H1 (cell line): ENCODE measurements at regions not wholly inside any gene's neighbourhood (a gene's known extent, or its start where the extent isn't known, plus 50 kb on each side); places are given as distances from the start of the nearest gene placed in this dataset.

ENCODE experiments used
- CTCF ChIA-PET: fragments of 300-600 bp; sonication (Branson Sonifier 250); formaldehyde crosslinking; loops from one replicate; lab custom pipeline; 2021; ENCODE audit not compliant: partially characterized antibody; lab: Charles Lee
- POLR2A ChIA-PET: fragments of 300-600 bp; sonication (Branson Sonifier 250); formaldehyde crosslinking; loops from one replicate; lab custom pipeline; 2021; ENCODE audit warnings: inconsistent platforms; ENCODE audit not compliant: partially characterized antibody; lab: Charles Lee
- DNase-seq, 2 experiments: peaks; one replicate each; pipeline versions ENCODE4 v3.0.0 to v3.0.0-alpha.2; 2010 to 2022; ENCODE audit warnings: low spot score in 2 of 2, low read depth in 1 of 2, mixed read lengths in 1 of 2
- FAIRE-seq: peaks from 2 replicates; lab custom pipeline; 2011; peaks lifted over from hg19 to GRCh38; lab: Jason Lieb, UNC
- H2AFZ ChIP-seq: 2 replicates; pipeline ENCODE4 v1.8.1; 2012; ENCODE audit warnings: low read length, inconsistent platforms
- H2AK5ac ChIP-seq: 2 replicates; pipeline ENCODE4 v1.6.1; 2013; ENCODE audit warnings: low read depth, low read length
- H2BK120ac ChIP-seq: replicated peaks from 2 replicates; pipeline ENCODE3; 2013; ENCODE audit warnings: low read depth, low read length, inconsistent platforms
- H2BK12ac ChIP-seq: 2 replicates; pipeline ENCODE4 v1.6.1; 2013; ENCODE audit warnings: low read depth, low read length
- H2BK15ac ChIP-seq: 2 replicates; pipeline ENCODE4 v1.6.1; 2013; ENCODE audit warnings: low read length
- H2BK20ac ChIP-seq: 2 replicates; pipeline ENCODE4 v1.6.1; 2013; ENCODE audit warnings: low read length
- H2BK5ac ChIP-seq: 2 replicates; pipeline ENCODE4 v1.6.1; 2013; ENCODE audit warnings: low read depth, low read length
- H3K14ac ChIP-seq: 2 replicates; pipeline ENCODE4 v1.6.1; 2013; ENCODE audit warnings: inconsistent platforms; ENCODE audit not compliant: insufficient read length
- H3K18ac ChIP-seq: 2 replicates; pipeline ENCODE4 v1.6.1; 2013; ENCODE audit warnings: low read length; ENCODE audit errors: extremely low read depth
- H3K23ac ChIP-seq: 2 replicates; pipeline ENCODE4 v1.6.1; 2013; ENCODE audit warnings: inconsistent platforms; ENCODE audit not compliant: insufficient read length
- H3K23me2 ChIP-seq: 2 replicates; pipeline ENCODE4 v1.6.1; 2013; ENCODE audit warnings: low read depth, low read length
- H3K27ac ChIP-seq: 2 replicates; pipeline ENCODE4 v1.6.1; 2011; ENCODE audit warnings: low read depth, low read length, inconsistent platforms
- H3K27me3 ChIP-seq, 4 experiments: replicated peaks in 1 of 4; 1 replicate in 1 of 4; 2 replicates in 3 of 4; pipeline versions ENCODE4 v1.6.1 to v1.8.1; 2011 to 2013; ENCODE audit warnings: low read length in 3 of 4, mild to moderate bottlenecking in 3 of 4, inconsistent platforms in 2 of 4, mixed read lengths in 2 of 4, moderate library complexity in 1 of 4; ENCODE audit not compliant: control insufficient read depth in 3 of 4, insufficient read depth in 3 of 4; ENCODE audit errors: extremely low read depth in 1 of 4
- H3K36me3 ChIP-seq, 4 experiments: 2 replicates each; pipeline versions ENCODE4 v1.6.1 to v1.8.1; 2011 to 2013; ENCODE audit warnings: mild to moderate bottlenecking in 4 of 4, low read length in 3 of 4, moderate library complexity in 2 of 4, control low read depth in 1 of 4, inconsistent platforms in 1 of 4; ENCODE audit not compliant: insufficient read depth in 4 of 4, control insufficient read depth in 2 of 4
- H3K4ac ChIP-seq: replicated peaks from 2 replicates; pipeline ENCODE3; 2013; ENCODE audit warnings: low read length, low read depth, mixed read lengths, inconsistent platforms; ENCODE audit not compliant: insufficient read length
- H3K4me1 ChIP-seq, 4 experiments: replicated peaks in 1 of 4; 1 replicate in 1 of 4; 2 replicates in 3 of 4; pipeline versions ENCODE4 v1.6.1 to v1.8.1; 2011 to 2013; ENCODE audit warnings: low read length in 3 of 4, inconsistent platforms in 2 of 4, mixed read lengths in 1 of 4; ENCODE audit not compliant: insufficient read depth in 4 of 4, control insufficient read depth in 3 of 4
- H3K4me2 ChIP-seq, 2 experiments: 2 replicates each; pipeline versions ENCODE4 v1.6.1 to v1.8.1; 2011 to 2013; ENCODE audit warnings: low read depth in 2 of 2, low read length in 2 of 2, control low read depth in 1 of 2, inconsistent platforms in 1 of 2, mild to moderate bottlenecking in 1 of 2; ENCODE audit not compliant: insufficient read depth in 1 of 2
- H3K4me3 ChIP-seq, 4 experiments: fragments of 200-600, 300-600 bp in 1 of 4; sonication (generic), shearing (Covaris generic), sonication (Bioruptor Twin) in 1 of 4; 2 replicates each; pipeline versions ENCODE4 v1.5.1 to v1.8.1; 2011 to 2016; ENCODE audit warnings: low read length in 4 of 4, low read depth in 3 of 4, control low read depth in 2 of 4, inconsistent platforms in 2 of 4, mild to moderate bottlenecking in 2 of 4, mixed read lengths in 1 of 4, moderate library complexity in 1 of 4; ENCODE audit not compliant: insufficient read depth in 2 of 4; ENCODE audit errors: extremely low read depth in 1 of 4
- H3K56ac ChIP-seq: replicated peaks from 2 replicates; pipeline ENCODE3; 2013; ENCODE audit warnings: low read depth, mild to moderate bottlenecking, mixed read lengths, low read length, inconsistent platforms; ENCODE audit not compliant: insufficient read length
- H3K79me1 ChIP-seq: 2 replicates; pipeline ENCODE4 v1.6.1; 2013; ENCODE audit warnings: low read depth, low read length, control low read depth
- H3K79me2 ChIP-seq, 2 experiments: 2 replicates each; pipeline versions ENCODE4 v1.6.1 to v1.8.1; 2012 to 2013; ENCODE audit warnings: low read length in 2 of 2, mild to moderate bottlenecking in 2 of 2, inconsistent platforms in 1 of 2; ENCODE audit not compliant: insufficient read depth in 2 of 2, control insufficient read depth in 1 of 2
- H3K9ac ChIP-seq, 4 experiments: replicated peaks in 1 of 4; 1 replicate in 1 of 4; 2 replicates in 3 of 4; pipeline versions ENCODE4 v1.6.1 to v1.8.1; 2011 to 2013; ENCODE audit warnings: low read depth in 3 of 4, low read length in 3 of 4, control low read depth in 2 of 4, mild to moderate bottlenecking in 2 of 4, moderate library complexity in 2 of 4, inconsistent platforms in 1 of 4; ENCODE audit errors: extremely low read depth in 1 of 4
- H3K9me3 ChIP-seq, 2 experiments: 2 replicates each; pipeline versions ENCODE4 v1.6.1 to v1.8.1; 2012 to 2013; ENCODE audit warnings: mild to moderate bottlenecking in 2 of 2, moderate library complexity in 2 of 2, control low read depth in 1 of 2, inconsistent platforms in 1 of 2, low read depth in 1 of 2, low read length in 1 of 2, mixed read lengths in 1 of 2; ENCODE audit not compliant: insufficient read depth in 2 of 2
- H4K20me1 ChIP-seq, 2 experiments: replicated peaks in 1 of 2; 2 replicates each; pipeline versions ENCODE3 to v1.8.1; 2011 to 2013; ENCODE audit warnings: inconsistent platforms in 2 of 2, low read length in 2 of 2, mild to moderate bottlenecking in 1 of 2; ENCODE audit not compliant: insufficient read depth in 2 of 2, control insufficient read depth in 1 of 2
- H4K5ac ChIP-seq: 2 replicates; pipeline ENCODE4 v1.6.1; 2013; ENCODE audit warnings: low read length, low read depth, mixed read lengths, inconsistent platforms; ENCODE audit not compliant: insufficient read length
- H4K8ac ChIP-seq: 2 replicates; pipeline ENCODE4 v1.8.0; 2013; ENCODE audit warnings: mild to moderate bottlenecking, moderate library complexity, low read length, inconsistent platforms; ENCODE audit not compliant: insufficient read depth; ENCODE audit errors: extremely low read depth
- H4K91ac ChIP-seq: replicated peaks from 2 replicates; pipeline ENCODE3; 2013; ENCODE audit warnings: low read length, mixed read lengths, inconsistent platforms; ENCODE audit not compliant: insufficient read length
- CHD2 ChIP-seq: IDR thresholded peaks from 2 replicates; pipeline ENCODE4 v1.6.1; 2012; ENCODE audit warnings: low read length, improper control_type of control experiment
- CREB1 ChIP-seq: IDR thresholded peaks from 2 replicates; pipeline ENCODE4 v1.6.1; 2012; ENCODE audit warnings: inconsistent platforms
- FOSL1 ChIP-seq: IDR thresholded peaks from 2 replicates; pipeline ENCODE4 v1.6.1; 2011; ENCODE audit warnings: mild to moderate bottlenecking, low read depth, low read length, moderate library complexity; ENCODE audit not compliant: insufficient read depth
- GTF2F1 ChIP-seq: IDR thresholded peaks from 2 replicates; pipeline ENCODE4 v1.6.1; 2012; ENCODE audit warnings: low read depth, low read length, improper control_type of control experiment, borderline replicate concordance
- HDAC6 ChIP-seq: IDR thresholded peaks from one replicate; pipeline ENCODE4 v1.7.1; 2012; ENCODE audit warnings: low read depth, mild to moderate bottlenecking, inconsistent platforms, low read length, moderate library complexity
- MAFK ChIP-seq: IDR thresholded peaks from 2 replicates; pipeline ENCODE4 v1.6.1; 2012; ENCODE audit warnings: low read depth, mild to moderate bottlenecking, improper control_type of control experiment, low read length
- RAD21 ChIP-seq, 2 experiments: IDR thresholded peaks in 1 of 2; conservative IDR thresholded peaks in 1 of 2; 2 replicates each; pipeline ENCODE4 v1.6.1; 2011; ENCODE audit warnings: low read depth in 2 of 2, low read length in 2 of 2, improper control_type of control experiment in 1 of 2, inconsistent platforms in 1 of 2, mild to moderate bottlenecking in 1 of 2, moderate library complexity in 1 of 2
- RFX5 ChIP-seq: IDR thresholded peaks from 2 replicates; pipeline ENCODE4 v1.6.1; 2011; ENCODE audit warnings: low read depth, low read length, improper control_type of control experiment, borderline replicate concordance
- SIRT6 ChIP-seq: IDR thresholded peaks from one replicate; pipeline ENCODE4 v1.7.1; 2012; ENCODE audit warnings: low read length, inconsistent platforms
- TF ChIP-seq, protein P1 (sequence below): IDR thresholded peaks from 2 replicates; pipeline ENCODE4 v1.6.1; 2011; ENCODE audit warnings: low read length, improper control_type of control experiment

DNA sequence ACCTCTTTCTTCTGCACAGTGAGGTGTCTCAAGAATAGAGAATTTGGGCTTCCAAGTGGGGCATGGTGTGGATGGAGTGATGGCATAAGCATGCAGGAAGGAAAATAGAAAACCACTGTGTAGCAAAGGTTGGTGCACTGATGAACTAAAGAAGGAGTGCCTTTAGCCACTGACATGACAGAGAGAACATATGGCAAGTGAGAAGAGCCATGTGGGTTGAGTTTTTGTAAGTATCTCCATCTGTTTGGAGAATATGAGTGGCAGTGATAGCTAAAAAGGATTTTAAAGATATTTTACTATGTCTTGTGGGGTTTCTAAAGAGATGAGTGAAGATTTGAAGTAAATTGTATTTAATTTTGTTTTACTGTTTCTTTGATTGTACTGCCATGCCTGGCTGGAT is 160.5 kb upstream of the GRIK2 start:
- no peak for TF ChIP-seq MAFK
- TF ChIP-seq SIRT6: no peak
- TF ChIP-seq GTF2F1: no peak
- no peak for TF ChIP-seq RAD21 (IDR thresholded peaks at IDR 0.05 in 1 of 2, conservative IDR thresholded peaks at IDR 0.05 in 1 of 2; ENCODE audit: low read depth in 2 of 2, low read length in 2 of 2)
- no peak for TF ChIP-seq CHD2
- no peak for TF ChIP-seq HDAC6
- no peak for TF ChIP-seq RFX5
- TF ChIP-seq, protein P1, sequence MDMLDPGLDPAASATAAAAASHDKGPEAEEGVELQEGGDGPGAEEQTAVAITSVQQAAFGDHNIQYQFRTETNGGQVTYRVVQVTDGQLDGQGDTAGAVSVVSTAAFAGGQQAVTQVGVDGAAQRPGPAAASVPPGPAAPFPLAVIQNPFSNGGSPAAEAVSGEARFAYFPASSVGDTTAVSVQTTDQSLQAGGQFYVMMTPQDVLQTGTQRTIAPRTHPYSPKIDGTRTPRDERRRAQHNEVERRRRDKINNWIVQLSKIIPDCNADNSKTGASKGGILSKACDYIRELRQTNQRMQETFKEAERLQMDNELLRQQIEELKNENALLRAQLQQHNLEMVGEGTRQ: no peak
- TF ChIP-seq CREB1: no peak
- TF ChIP-seq FOSL1: no peak
- H3K27ac ChIP-seq: no peak overlapping the region
- H3K9ac ChIP-seq: no peak overlapping the region
- no peak overlapping the region for H2BK5ac ChIP-seq
- CTCF ChIA-PET: interaction anchor here (1.0 to 1.1 kb wide), 2 partner anchors 8 to 11 kb away, joined by 3 read pairs; no protein-coding TSS in a partner anchor
- FAIRE-seq: no peak
- H3K4ac ChIP-seq: no peak overlapping the region
- no peak overlapping the region for H3K23ac ChIP-seq
- H3K9me3 ChIP-seq: no peaks in the 10 kb centered on the region
- no peak overlapping the region for H4K5ac ChIP-seq
- no peak overlapping the region for H2BK20ac ChIP-seq
- no peaks in the 10 kb centered on the region for H3K79me2 ChIP-seq
- no peak overlapping the region for H4K91ac ChIP-seq
- H3K23me2 ChIP-seq: no peaks in the 10 kb centered on the region
- H2BK120ac ChIP-seq: no peak overlapping the region
- DNase-seq: no peak
- H2BK12ac ChIP-seq: no peak overlapping the region
- no peak overlapping the region for H4K8ac ChIP-seq
- no peak overlapping the region for H3K14ac ChIP-seq
- POLR2A ChIA-PET: no interaction called here
- no peaks in the 10 kb centered on the region for H3K36me3 ChIP-seq
- H3K4me3 ChIP-seq: no peak overlapping the region
- H2AK5ac ChIP-seq: no peak overlapping the region
- no peaks in the 10 kb centered on the region for H3K4me1 ChIP-seq
- no peaks in the 10 kb centered on the region for H3K27me3 ChIP-seq
- no peak overlapping the region for H2AFZ ChIP-seq
- H3K18ac ChIP-seq: no peak overlapping the region
- H2BK15ac ChIP-seq: no peak overlapping the region
- no peak overlapping the region for H3K4me2 ChIP-seq
- H3K79me1 ChIP-seq: no peaks in the 10 kb centered on the region
- no peaks in the 10 kb centered on the region for H4K20me1 ChIP-seq
- H3K56ac ChIP-seq: no peak overlapping the region
